Stimulated activated CD4-positive, alpha-beta T cell treated with anti-CD3 and anti-CD28 coated beads, Interleukin-1b, Interleukin-23, amount 100 ng/mL, for 48 hours (primary cell): ENCODE measurements at regions not wholly inside any gene's neighbourhood (a gene's known extent, or its start where the extent isn't known, plus 50 kb on each side); places are given as distances from the start of the nearest gene placed in this dataset.
"Not testable (repeated sequence)": the region's sequence is repeated elsewhere in the genome, so short reads cannot be mapped to it uniquely, and the experiment has no call there.

ENCODE experiments used
- DNase-seq: peaks from one replicate; pipeline ENCODE4 v3.0.0-alpha.2; 2020

DNA sequence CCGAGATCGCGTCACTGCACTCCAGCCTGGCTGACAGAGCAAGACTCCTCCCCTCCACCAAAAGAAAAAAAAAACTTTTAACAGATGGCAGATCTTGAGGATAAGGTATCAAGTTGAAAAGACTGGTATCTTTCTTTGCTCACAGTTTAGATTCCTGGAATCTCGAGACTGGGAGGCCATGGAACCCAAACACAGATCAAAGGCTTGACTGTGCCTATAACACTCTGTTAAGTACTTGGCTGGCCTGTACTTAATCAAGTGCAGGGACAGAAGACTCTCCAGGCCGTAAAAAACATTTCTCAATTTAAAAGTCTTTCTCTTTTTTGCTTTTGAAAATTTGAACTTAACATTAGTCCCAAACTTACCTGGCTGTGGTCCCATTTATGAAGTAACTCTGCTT lies 107.1 kb upstream of the ZNF516 start:
- DNase-seq = no peak

DNA sequence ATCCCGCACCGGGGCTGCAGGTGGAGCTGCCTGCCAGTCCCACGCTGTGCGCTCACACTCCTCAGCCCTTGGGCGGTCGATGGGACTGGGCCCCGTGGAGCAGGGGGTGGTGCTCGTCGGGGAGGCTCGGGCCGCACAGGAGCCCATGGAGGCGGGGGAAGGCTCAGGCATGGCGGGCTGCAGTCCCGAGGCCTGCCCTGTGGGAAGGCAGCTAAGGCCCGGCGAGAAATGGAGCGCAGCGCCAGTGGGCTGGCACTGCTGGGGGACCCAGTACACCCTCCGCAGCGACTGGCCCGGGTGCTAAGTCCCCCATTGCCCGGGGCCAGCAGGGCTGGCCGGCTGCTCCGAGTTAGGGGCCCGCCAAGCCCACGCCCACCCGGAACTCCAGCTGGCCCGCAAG lies 105.0 kb upstream of the ZNF516 start:
- not testable (repeated sequence) for DNase-seq

DNA sequence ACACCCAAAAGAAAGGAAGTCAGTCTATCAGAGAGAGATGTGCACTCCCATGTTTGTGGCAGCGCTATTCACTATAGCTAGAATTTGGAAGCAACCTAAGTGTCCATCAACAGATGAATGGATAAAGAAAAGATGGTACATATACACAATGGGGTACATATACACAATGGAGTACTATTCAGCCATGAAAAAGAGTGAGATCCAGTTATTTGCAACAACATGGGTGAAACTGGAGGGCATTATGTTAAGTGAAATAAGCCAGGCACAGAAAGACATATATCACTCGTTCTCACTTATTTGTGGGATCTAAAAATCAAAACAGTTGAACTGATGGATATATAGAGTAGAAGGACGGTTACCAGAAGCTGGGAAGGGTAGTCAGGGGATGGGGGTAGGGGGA lies 99.9 kb upstream of the ZNF516 start:
- no peak for DNase-seq

DNA sequence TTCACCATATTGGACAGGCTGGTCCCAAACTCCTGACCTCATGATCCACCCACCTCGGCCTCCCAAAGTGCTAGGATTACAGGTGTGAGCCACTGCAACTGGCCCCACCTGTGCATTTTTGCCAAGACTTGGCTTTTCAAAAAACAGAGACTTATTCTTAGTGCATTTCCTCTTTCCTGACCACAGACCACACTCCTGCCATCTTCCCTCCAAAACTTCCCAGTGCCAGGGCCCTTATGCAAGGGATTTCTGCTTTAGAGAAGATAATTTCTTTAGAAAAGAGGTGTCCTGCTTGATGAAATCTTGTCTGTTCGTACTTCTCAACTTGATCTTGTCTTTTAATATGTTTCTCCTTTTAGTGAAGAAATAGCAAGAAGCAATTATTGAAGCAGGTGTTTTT lies 98.8 kb upstream of the ZNF516 start:
- no peak for DNase-seq

DNA sequence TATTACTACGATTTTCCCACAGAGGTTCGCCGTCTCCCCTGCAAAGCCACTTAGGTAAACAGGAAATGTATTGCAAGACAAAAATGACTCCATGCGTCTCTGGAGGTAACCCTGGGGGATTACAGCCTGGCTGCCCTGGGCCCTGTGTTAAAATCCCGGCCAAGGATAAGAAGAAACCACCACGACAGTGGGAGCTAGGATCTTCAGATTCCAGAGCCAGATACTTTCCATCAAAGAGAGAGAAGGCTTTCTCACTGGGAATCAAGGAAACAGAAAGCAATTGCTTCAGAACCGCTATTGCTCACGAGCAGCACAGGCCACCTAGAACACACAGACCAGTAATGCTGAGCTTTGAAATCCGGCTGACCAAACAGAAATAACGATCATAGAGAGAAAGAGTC lies 97.9 kb upstream of the ZNF516 start:
- DNase-seq = no peak

DNA sequence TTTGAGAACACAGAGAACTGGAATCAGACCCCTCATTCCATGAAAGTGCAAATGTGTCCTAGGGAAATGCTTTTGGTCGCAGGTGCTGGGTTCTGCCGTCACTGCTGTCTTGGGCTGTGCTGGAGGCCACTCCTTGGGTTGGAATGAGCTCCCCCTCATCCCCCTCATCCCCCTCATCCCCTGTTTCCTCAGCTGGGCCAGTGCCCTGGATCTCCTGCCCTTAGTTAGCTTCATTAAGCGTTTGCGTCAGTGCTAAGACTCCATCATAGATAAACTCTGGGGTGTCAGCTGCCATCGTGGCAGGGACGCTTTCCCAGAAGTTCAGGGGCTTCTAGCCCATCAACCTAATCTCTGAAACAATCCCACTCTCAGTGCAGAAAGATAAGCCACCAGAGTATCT lies 97.1 kb upstream of the ZNF516 start:
- DNase-seq = no peak

DNA sequence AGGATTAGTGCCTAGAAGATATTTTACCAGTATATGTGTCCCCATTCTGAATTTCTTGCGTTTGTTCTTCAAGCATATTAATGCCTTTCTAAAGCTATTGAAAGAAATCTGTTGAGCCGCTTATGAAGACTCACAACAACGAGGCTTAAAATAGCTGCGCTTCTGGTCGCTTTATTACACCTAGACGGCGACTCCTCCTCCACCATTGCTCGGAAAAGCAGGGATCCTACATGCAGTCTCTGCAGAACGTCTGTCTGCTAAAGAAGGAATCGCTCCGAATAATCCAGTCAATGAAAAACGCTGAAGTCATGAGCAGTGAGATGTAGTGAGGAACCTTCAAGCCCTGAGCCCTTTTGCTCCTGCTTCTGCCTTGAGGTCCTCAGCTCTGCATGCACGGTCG lies 94.8 kb upstream of the ZNF516 start:
- DNase-seq = no peak

DNA sequence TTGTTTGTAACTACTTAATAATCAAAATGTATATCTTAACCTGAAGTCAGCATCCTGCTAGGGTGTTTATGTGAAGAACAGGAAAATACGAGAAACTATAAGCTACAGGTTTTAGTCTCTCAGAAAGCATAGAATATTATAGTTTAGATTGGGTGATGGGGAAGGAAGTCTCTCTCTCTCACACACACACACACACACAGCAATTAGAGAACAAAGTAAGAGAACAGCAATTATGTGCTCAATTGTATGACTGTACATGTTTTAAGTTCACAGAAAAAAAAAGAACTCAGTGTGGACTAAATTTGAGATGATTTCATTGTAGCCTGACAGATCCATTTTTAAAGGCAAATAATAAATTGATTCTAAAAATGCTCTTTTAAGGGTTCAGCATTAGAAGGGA lies 94.3 kb upstream of the ZNF516 start:
- no peak for DNase-seq

DNA sequence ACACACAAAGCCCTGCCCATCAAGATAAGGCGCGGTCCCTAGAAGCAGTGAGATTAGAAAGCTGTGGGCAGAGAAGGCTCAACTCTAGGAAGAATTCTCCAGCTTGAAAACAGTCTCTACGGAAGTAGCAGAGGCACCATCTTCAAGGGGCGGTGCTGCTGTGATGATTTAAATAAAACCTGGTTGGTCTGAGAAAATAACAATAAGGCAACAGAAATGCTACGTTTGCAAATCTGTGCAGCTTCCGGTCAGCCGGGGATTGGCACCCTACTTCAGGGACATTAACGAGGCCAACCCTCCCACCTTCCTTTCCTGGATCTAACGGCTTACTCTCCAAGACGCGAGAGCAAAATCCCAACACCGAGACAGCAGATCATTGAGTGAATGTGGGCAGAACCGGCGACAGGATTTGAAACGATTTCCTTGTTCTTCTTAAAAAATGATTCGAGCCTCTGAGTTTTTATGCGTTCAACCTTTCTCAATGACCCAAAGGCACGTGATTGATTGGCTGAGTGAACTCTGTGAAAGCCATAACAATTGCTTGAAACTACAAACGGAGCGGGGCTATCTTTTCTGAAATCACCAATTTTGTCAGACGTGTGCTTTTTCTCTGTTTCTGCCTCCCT lies 93.7 kb upstream of the ZNF516 start:
- DNase-seq = no peak

DNA sequence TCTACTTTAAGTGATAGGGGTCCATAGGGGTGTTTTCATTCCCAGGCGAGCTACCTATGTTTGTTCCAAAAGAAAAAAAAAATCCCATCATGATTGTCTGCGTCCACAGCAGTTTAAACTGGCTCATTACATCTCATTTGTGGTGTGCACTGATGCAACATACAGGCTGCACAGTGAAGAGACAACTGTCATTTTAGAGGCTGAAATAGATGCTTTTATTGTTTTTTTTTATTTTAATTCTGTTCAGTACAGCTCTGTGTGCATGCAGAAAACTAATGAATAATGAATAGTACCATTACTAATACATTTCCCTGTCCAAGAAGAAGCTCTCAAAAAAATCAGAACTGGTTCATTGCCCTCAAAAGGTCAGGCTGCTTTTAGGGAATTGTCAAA lies 92.8 kb upstream of the ZNF516 start:
- no peak for DNase-seq

DNA sequence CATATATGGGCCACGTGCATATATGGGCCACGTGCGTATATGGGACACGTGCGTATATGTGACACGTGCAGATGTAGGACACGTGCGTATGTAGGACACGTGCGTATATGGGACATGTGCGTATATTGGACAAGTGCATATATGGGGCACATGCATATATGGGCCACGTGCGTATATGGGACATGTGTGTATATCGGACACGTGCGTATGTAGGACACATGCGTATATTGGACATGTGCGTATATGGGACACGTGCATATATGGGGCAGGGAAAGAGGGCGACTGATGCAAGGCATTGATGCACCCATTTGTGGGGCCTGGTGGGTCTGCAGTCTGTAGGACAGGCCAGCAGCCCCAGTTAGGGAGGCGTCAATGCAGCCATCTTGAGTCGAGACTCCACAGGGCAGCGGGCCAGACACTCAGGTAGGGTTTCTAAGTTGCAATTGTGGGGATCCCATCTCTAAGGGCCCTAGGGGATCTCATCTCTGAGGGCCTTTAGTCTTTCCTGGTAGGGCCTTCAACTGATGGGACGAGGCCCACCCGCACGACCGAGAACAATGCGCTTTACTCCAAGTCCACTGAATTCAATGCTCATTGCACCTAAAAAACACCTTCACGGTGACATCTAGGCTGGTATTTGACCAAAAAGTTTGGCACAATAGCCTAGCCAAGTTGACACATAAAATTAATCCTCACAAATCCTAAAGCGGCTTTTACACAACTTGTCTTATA lies 92.3 kb upstream of the ZNF516 start:
- no peak for DNase-seq

DNA sequence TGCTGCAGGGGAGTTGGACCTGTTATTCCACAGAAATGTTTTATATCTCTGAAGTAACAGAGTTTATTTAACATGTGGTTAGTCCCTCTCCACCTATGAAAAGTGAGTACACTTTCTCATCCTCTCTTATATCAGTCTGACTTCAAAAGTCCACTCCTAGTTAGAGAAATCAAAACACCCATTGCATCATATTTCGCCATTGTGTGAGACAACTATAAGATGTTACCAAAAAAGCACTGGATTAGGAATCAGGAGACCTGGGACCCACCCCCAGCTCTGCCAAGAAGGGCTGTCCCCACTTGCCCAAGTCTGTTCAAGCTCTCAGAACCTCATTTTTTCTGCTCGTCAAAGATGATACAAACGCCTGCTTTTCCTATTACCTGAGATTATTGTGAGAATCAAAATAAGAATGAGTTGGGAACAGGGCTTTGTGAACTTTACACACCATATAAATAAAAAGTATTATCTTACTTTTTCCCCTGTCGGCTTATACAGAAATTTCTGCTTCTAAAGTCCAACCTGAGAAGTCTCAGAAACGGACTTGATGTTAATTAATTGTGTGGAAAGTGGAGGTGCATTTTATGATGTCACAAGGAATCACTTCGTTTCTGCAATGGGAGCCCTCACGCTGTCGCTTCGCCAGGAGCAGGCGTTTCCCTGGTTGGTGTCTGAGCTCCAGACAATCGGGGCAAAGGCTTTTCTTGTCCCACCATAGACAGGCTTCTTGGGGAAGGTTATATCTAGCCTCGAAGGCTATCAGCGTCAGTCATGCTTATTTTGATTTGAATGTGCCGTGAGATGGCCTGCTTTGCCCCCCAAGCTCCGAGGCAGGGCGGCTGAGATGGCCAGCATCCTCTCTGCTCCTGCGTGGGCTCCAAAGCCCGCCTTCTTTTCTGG lies 89.6 kb upstream of the ZNF516 start:
- DNase-seq = no peak

DNA sequence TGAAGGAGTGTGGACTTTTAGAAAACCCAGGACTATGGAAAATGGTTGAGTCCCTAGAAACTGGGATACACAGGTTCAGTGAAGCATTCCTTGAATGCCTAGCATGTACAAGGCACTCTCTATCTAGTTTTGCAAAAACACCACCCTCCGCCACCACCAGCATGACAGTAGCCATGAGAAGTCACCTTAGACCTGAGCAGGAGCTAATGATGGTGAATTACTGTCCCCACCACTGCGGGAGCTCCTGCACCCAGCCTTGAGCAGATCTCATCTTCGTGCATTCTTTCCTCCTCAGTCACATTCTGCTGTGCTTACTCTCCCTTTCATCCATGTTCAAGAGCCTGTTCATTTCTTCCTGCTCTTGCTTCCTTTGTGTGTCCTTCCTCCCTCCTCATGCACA lies 86.2 kb upstream of the ZNF516 start:
- no peak for DNase-seq

DNA sequence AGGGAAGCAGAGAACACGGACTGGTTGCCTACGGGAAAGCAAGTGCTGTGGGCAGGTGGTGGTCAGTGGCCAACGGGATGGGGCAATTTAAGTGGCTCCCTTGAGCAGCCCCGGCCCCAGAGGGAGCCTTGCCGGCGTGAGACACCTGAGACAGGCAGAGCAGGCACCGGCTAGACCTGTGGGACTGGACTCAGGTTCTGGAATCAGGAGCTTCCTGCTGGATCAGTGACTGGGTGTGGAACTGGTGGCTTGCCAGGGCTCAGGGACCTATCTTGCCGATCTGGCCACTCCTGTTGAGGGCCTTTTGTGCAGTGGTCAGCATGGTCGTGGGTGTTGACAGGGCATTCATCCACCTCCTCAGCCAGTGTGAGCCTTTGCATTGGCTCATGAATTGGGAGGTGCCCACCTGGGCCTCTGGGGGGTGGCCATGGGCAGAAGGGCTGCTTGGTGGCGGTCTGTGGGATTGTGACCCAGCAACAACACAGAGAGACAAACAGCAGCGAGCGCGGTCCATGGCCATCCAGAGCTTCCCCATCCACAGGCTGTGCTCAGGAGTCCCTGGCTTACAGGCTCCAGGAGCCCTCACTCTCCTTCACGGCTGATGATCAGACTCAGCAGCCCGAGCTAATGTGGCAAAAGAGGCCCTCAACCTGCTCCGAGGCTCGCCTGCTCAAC lies 85.4 kb upstream of the ZNF516 start:
- no peak for DNase-seq

DNA sequence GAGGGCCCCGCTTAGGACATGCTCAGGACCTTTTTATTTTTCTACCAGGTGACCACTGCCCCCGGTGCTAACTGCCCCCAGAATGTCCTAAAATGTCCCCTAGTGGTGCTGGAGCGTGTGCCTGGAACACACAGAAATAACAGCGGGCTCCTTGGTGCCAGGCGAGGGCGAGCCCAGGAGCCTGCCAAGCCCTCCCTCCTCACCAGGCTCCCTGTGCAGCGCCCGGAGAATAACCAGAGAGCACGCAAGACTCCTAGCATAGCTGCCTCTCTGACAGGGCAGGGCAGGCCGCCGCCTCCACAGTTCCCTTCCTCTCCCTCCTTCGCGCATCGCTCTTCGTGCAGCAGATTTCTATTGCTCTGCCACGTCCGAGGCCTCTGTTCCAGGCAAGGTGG lies 84.3 kb upstream of the ZNF516 start:
- DNase-seq = no peak

DNA sequence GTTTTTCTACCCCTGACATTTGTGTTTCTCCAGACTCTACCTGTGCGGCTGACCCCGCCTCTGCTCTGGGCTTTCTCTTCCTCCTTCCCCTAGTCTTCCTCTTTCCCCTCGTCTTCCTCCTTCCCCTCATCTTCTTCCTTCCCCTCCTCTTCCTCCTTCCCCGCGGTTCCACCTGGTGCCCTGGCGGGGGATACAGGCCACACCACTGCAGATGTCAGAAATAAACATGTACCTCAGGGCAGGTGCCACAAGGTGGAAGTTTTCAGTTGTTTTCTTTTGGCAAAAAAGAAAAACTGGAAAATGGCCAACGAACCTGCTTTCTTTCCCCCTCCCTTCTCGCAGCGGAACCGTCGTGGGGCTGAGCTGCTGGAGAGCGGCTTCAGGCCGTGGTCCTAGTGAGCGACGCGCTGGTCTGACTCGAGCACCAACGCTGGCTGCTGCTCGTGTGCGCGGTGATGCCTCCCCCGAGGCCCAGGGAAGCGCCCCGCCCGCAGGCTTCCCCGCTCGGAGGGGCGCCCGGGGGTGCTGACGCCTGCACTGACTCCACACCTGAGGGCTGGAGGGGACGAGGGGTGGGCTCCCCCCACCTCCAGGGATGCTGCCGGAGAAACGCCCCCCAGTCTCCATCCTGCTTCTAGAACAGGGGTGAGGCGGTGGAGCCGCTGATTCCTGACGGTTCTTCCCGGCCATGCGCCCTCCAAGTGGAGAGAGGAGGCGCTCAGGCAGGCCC lies 83.7 kb upstream of the ZNF516 start:
- DNase-seq = no peak

DNA sequence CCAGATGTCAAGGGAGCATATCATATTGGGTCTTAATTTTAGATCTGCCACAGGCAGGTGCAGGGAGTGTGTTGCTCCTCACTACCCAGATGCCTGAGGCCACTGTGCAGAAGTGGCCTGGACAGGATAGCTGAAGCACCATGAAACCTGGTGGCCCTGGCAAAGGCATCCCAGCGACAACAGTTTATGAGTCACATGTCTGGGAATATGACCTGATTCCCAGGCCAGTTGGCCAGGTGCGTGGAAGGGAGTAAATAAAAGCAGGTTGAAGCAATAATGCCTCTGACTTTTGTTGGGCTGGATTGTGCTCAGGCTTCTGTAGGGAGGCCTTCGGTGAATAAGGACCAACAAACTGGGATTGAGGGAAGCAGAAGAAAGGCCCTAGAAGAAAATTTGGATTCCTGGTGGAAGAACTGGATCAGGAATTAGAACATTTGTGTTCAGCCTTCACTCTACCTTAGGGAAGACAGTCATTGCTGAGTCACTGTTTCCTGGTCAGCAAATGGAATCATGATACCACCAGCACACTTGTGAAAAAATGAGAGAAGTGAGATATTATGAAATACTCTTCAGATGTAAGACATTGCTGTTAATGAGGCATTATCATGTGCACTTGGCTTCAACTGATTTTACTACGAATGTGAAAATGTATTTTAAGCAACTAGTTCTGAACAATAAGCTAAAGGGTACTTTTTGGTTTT lies 78.4 kb upstream of the ZNF516 start:
- DNase-seq = no peak

DNA sequence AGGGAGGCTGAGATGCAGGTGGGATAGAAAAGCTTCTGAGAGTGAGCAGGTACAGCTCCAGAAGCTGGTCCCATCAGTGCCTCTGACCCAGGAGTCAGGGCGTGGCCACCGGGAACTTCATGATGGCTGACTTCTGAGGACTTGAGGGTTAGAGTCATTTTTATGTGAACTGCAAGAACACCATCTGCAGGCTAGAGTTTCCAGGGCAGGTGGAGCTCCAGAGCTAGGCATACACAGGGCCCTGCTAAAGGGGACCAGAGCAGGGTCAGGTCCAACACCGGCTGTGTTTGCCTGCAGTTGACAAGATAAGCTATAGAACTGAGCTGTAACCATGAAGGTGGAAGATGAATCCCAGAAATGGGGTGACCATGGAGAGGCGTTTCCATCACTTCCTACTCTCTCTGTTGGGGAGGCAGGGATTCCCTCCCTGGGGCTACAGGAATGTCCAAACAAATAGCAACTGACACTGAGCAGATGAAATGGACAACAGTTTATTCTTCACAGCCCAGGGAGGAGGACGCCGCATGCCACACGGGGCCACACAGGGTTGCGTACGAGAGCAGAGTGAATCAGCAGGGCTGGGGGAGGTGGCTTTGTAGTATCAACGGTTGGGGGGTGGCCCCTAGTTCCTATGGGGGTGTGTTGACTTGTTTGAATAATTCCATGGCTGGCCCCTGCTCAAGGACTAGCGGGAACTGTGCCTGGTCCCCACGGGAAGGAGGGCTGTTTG lies 77.6 kb upstream of the ZNF516 start:
- DNase-seq = no peak

DNA sequence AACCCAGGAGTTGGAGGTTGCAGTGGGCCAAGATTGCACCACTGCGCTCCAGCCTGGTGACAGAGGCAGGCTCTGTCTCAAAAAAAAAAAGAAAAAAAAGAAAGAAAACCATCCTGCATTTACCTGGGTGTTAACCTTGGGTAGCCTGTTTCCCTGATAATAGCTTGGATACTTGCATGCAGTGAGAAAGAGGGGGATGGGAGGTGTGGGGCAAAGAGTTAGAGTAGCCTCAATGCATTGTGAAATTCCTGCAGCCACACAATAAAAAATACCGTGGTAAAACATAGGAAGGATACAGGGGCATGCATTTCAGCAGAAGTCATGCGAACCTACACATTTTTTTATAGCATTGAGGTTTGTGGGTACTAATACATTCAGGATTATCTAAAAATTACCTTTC lies 76.6 kb upstream of the ZNF516 start:
- no peak for DNase-seq

DNA sequence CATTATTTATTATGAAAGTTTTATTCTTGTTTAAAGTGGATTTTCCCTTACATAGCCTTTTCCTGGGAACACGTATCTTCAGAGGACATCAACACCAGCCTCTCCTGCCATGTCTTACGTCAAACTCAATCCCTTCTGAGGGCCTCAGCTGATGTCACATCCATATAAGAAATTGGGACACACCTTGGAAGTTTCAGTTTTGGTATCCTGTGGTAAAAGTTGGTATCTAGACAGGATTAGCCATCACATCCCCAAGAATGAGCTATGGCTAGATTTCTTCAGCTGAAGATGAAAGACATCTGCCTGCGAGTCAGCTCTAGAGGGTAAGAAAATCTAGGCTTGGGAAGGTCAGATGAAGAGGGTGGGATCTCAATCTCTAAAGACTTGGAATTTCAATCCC lies 75.8 kb upstream of the ZNF516 start:
- no peak for DNase-seq

DNA sequence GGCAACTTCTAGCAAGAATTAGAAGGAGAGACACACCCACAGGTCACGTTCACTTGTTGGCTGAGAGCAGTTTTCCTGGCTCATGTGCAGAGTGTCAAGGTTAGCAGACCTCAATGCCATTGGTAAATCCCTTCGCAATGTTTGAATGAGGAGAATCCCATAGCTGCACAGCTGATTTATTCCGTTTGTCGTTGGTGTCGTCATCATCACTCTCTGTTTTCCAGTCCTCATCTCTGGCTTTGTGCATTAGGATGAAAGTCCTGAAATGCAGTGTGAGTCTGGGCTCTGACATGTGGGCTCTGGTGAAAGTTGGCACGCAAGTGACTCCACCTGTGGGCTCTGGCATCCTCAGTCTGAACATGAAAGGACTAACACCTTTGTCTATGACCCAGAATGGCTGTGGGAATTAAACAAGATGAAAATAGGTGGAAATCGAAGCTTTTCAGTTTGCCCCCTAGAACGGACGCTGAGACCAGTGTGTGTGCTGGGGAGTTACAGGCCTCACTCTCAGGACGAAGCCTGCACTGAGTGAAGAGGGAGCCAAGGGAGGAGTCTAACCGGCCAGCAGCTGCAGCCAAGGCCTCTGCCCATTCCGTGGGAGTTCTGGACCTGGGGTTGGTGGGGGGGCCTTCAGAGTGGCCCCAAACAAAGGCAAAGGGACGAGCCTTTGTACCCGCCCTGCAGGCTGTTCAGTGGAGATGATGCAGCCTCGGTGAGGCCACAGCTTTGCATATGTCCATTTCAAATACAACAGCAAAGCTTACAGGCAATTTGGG lies 74.8 kb upstream of the ZNF516 start:
- no peak for DNase-seq
